NCI-H69 (cell line): ENCODE measurements at regions not wholly inside any gene's neighbourhood (a gene's known extent, or its start where the extent isn't known, plus 50 kb on each side); places are given as distances from the start of the nearest gene placed in this dataset.

Experiments used
- DNase-seq: peaks from one replicate; lab custom pipeline; 2025; lab: John Stamatoyannopoulos, UW

DNA sequence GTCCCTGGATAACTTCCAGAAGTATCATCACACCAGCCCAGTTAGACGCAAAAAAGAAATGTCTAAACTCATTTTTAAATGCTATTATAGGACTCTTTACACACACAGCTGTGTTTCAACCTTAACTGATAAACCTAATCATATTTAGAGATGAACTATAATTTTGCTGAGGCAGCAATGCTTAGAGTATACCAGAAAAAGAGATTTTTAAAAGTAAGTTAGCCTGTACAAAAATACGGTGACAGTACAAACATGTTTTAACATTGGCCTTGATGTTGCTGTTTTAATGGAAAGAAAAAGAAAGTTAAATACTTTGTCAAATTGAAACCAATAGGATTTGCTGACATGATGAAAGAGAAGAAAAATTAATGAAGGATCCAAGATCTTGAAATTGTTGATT lies 1341.2 kb upstream of the CDH6 start:
- no peak for DNase-seq

DNA sequence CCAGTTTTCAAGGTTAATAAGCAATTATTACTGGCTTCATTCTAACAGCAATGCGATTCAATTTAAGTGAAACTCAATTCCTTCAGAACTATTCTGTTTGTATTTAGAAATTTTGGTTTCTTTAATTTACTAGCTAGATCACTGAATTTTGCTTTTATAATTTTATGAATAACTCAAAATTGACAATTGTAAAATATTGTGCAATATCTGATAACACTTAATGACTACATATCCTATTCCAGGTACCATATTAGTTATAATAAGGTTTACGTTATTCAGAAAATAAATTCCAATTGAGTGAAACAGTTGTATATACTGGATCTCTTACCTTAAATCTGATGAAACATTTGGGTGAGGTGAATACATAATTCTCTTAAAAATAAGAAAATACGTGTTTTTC lies 1348.3 kb upstream of the CDH6 start:
- DNase-seq: no peak

DNA sequence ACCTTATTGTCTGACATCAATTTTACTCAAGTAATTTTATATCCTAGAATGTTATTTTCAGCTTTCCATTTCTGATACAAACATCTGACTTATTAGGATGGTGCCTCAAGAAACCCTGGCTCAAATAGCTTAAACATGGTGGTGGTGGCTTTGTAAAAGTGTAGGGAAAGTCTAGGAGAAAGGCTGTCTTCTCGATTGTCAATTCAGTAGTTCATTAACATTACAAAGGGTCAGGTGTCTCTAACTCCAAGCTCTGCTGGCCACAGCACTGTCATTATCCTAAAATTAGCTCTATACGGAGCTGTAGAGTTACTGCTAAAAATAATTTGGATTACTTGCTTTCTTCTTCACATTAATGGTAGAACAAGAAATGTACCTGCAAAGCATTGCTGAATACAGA lies 1360.1 kb upstream of the CDH6 start:
- no peak for DNase-seq

DNA sequence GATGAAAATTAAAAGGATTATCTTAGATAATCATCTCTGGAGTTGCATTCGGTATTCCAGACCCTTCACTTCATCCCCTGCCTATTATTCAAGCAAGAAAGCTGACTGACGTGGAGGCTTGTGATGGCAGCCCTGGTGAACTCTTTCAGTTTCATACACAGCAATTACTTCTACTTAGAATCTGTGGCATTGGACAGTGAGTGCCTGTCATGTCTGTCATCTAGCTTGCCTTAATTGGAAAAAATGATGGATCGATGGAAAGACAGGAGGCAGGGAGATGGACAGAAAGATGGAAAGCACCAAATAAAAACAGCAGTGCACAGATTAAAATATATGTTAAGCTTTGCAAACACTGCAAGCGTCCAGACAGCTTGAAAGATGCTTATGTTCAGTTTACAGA lies 1371.0 kb upstream of the CDH6 start:
- DNase-seq: peak; percentile 35

DNA sequence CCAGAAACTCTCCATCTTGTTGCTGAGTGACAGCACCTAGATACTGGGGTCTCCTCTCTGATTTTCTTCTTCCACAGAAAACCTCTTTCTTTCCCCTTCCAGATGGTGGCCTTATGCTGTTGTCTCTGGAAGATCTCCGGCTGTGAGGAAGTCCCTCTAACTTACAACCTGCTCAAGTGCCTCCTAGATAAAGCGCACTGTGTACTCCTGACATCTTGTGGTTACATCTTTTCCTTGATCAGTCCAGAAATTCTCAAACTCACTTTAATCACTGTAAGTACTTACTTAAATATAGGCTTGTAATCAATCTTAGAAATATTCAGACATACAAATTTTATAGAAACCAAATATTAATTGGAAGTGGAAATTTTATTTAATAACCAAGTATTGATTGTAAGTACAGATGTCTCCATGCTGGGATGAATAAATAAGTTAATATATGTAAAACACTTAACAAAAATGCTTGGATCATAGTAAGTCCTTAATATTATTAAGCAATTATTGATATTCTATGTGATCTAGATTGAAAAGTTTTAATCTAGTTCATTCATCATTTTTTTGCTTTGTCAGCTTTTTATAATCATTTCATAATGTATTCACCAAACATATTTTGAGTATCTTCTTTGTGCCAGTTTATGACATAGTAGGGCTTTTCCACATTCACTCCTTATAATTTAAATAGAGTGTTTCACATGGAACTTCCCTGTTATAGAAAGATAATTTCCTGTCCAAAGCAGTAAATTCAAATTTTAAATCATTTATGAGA lies 1381.4 kb upstream of the CDH6 start:
- DNase-seq: peak; percentile 77

DNA sequence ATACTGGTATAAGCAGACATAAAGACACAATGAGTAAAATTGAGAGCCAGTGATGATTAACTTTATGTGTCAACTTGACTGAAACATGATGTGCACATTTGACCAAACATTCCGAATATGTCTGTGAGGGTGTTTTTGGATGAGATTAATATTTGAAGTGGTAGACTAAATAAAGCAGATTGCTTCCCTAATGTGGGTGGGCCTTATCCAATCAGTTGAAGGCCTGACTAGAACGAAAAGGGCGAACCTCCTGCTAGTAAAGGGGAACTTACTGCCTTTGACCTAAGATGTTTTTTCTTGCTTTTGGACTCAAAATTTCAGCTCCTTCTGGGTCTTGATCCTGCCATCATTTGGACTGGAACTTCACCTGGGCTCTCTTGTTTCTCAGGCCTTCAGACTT lies 1387.7 kb upstream of the CDH6 start:
- no peak for DNase-seq

DNA sequence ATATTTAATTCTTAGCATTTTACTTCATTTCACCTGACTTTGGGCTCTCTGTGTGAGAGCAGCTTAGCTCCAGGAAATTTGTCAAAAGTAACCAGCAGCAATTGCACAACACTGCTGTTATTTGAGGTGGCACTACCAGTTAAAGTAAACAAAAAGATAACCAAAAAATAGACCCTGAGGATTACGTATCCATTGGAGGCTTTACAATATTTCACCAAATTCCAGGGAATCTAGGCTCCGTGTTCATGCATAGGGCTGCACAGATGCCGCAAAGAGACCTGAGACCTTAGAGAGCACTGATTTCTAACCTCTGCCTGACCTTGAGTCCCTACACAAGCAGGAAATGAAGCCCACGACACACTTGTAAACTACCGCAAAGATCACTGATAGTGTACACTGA lies 1392.7 kb upstream of the CDH6 start:
- no peak for DNase-seq

DNA sequence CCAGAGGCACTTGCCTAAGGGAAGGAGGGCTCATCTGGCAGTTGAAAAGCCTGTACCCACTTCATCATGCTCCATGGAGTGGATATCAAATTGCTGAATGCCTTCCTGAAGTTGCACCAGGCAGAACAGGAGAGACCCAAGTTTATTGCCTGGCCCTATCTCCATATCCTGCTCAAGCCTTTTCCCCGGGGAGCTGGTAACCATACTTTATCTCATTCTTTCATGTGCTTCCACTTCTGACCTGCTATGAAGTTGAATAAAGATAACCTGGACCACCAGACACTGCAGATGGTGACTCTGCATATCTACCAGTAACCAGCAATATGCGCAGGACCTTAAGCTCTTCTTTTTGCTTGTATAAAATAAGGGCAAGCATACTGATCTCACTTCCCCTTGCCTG lies 1397.5 kb upstream of the CDH6 start:
- DNase-seq: peak; percentile 76

DNA sequence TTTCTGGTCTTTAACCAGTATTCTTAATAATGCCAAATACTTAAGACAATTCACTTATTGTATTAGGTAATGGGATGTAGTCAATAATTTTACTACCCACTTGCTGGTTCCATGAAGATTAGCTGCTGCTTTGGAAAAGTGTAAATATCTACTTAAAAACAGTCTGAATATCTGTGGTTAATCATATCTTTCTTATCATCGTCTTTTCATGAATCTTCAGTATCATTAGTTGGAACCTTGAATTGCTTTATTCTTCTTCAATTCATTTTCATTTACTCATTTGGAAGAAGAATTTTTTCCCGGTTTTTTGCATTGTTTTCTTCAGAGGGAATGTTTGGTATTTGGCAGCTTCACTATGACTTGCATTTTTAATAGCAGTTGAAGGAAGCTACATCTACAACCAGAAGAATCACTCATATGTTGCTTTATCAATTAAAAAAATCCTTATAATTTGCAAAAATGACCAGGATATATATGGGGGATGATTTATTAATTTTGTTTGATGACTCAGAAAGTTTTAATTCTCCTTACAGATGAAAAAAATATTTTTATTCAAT lies 1398.3 kb upstream of the CDH6 start:
- no peak for DNase-seq

DNA sequence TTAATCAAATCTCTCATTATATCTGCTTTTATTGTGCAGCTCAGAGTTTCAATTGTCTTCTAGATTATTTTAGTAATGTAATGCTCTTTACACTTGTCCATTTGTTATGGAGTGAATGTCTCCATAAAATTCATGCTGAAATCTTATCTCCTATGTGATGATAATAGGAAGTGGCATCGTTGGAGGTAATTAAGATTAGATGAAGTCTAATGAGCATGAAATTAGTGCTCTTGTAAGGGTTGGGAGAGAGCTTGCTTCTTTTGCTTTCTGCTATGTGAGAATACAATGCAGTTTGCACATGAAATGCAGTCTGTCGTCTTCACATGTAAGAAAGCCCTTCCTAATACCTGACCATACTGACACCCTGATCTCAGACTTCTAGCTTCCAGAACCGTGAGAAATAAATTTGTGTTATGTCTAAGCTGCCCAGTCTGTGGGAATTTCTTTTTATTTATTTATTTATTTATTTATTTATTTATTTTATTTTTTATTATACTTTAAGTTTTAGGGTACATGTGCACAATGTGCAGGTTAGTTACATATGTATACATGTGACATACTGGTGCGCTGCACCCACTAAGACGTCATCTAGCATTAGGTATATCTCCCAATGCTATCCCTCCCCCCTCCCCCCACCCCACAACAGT lies 1399.2 kb upstream of the CDH6 start:
- DNase-seq: peak; percentile 25

DNA sequence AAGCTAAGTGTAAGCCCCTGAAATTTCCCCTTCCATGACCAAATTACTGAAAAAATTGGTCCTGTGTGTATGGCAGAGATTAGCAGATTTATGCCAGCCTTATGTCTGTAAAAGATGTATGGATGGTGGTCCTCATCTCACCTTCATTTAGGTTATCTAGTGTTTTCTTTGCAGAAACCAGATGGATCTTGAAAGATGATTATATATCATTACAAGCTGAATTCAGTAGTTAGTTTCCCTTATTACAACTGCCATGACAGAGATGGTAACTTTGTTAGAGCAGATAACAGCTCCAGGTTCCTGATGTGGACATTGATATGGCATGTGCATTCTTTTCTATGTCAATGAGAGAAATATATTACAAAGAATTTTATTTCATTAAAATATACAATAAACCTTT lies 1403.2 kb upstream of the CDH6 start:
- no peak for DNase-seq

DNA sequence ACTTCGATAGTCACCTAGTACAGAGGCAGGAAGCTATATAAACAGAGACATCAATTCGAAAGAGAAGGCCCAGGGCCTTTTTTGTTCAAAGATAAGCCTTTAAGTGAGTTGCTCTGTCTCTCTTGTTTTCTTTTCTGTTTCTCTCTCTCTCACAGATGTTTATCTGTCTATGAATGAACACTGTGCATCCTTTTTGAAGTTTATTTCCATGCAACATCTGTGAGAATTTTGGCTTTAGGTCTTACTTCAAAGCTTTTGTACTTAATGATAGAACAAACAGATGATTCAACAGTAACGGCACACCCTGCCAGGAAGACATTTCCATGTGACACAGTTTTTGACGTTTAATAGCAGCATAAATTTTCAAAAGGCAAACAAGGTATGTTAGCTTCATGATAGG lies 1413.1 kb upstream of the CDH6 start:
- peak; percentile 65 for DNase-seq

DNA sequence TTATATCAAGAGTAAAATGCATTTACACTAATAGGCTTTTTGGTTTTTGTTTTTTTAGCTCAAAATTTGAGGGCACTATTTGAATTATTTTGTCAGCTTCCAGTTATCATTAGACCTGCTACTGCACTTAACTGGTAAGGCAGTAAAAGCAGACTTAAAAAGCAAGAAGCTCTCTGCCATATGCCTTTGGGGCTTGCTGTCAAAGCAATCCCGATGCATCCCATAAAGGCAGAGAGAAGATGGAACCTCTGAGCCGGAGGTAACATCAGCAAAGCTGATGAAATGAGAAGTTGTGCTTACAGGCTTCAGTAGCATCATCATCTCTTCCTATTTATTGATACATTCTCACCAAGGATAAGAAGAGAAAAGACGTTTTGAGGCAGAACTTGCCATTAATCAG lies 1414.3 kb upstream of the CDH6 start:
- no peak for DNase-seq

DNA sequence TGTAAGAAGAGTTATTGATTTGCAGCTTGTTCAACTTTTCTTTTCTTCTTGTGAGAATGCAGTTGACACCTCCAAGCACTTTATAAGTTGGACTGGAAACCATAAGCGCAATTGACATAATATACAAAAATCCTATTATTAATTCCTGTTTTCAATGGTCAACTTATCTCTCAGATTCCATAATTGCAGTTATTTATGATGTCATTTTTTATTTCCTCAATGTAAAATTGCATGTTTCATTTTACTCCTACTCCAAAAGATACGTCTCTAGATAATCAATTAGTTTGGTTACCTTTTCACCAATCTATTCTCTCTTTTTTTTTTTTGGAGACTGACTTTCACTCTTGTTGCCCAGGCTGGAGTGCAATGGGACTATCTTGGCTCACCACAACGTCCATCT lies 1416.1 kb upstream of the CDH6 start:
- DNase-seq: no peak

DNA sequence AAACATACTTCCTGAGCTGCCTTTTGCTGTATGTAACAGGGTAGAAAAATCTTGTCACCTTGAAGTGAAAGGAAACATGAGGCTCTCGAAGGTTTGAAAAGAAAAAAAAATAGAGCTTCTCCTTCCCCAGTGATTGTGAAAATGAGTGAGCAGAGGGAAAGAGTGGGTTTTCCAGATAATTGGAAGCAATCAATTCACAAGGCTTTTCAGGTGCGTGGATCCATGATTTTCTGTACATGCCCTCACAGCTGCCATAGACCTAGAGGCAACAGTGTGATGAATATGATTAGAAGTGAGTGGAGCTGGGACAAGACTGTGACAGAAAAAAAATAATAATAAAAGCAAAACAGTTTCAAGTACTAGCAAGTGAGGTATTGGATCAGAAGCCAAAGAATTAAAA lies 1422.5 kb upstream of the CDH6 start:
- peak; percentile 12 for DNase-seq

DNA sequence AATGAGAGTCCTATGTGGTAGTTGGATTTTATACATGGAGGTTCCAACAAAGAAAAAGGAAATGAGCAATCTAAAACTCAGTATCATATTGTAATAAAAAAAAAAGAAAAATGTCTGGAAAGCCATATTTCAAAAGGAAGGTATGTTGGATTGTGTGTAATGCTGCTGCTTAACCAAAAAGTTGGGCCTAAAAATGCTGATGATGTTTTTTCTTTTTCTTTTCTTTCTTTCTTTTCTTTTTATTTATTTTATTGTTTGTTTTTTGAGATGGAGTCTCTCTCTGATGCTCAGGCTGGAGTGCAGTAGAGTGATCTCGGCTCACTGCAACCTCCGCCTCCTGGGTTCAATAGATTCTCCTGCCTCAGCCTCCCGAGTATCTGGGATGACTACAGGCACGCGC lies 1424.0 kb upstream of the CDH6 start:
- no peak for DNase-seq

DNA sequence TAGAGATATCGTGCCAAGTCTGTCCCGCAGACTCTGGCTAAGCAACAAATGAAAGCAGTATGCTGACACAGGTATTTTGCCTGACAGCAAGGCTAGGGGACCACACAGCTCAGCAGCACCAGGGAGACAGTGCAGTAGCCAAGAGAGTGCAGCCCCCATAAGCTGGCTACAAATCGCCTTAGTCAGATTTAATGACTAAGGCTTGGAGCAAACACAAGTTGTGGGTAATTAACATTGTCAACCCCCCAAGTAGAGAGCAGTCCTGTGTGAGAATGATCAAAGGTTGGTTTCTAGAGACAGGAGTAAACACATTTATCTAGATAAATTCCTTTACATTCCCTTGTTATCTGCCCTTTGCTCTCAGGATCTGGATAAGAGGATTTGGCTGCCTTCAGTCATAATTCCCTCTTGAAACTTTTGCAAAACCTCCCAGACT lies 1434.5 kb upstream of the CDH6 start:
- peak; percentile 27 for DNase-seq

DNA sequence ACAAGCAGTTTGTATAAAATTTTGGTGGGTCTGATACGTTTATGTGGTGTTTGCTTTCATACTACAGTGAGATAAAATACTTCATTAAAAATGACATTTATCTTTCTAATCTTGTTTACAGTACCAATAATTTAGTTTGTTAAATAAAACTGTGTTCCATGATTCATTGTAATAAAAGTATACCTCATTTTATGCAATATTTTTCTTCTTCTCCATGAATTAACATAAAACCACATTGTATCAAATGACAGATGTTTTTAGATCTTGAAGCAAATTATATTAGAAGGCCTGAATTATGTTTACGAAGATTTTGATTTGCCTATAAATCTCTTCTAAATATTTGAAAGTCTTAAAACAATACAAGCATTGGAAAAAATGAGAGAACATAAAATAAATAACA lies 1443.0 kb upstream of the CDH6 start:
- no peak for DNase-seq

DNA sequence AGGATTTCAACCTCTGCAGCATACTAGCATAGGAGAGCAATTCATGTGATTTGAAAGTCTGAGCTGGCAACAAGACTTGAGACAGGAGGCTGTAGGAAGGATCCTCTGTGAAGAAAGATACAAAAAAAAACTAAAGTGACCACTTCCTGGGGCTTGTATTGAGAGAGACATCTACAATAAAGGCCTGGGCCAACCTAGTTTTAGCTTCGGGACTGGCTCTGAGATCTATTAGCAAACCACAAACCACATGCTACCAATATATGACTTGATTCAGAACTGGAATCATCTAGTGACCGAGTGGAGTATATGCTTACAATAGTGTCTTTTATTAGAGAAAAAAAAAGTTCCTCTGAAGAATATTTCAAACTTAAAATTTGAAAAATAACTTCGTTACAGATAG lies 1448.9 kb upstream of the CDH6 start:
- DNase-seq: no peak

DNA sequence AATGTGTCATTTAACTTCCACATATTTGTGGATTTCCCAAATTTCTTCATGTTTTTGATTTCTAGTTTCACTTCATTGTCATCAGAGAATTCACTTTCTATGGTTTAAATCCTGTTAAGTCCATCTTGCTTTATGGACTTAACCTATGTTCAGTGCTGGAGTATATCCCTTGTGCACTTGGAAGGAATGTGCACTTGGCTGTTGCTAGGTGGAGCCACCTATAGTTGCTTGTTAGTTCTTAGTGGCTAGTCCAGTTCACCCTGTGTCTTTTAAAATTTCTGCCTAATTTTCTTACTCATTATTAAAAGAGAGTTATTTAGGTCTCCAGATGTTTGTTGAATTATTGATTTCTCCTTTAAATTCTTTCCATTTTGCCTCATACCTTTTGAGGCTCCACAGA lies 1472.5 kb upstream of the CDH6 start:
- DNase-seq: peak; percentile 25

DNA sequence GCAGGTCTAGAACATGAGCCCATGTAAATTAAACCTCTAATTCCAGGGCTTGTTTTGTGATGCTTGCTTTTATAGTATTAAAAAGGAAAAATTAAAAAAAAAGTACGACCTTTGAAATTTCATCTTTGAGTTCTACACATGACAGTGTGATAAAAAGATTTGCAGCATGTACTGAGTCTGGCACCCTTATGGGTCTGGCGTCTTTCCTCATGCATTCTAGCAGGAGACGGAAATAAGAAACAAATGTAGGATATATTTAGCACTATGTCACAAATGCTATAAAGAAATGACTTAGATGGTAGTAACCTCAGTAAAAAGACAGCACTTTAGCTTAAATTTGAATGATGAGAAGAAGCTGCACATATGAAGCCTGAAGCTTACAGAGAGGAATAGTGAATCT lies 1474.3 kb upstream of the CDH6 start:
- DNase-seq: no peak

DNA sequence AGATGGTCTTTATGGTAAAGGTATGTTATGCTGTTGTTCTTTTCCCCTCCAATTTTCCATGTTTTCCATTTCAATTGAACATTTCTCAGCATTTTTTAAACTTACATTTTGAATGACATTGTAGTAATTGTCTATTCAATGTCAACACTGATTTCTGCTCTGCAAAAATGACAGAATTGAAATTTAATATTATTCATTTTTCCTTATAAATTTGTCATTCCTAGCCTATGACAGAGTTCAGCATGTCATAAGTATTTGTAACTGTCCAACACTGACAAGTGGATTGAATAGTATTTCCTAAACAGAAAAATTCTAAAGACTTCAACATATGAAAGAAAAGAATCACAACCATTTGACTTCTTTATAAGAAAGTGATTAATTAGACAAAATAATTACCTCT lies 1478.3 kb upstream of the CDH6 start:
- DNase-seq: no peak

DNA sequence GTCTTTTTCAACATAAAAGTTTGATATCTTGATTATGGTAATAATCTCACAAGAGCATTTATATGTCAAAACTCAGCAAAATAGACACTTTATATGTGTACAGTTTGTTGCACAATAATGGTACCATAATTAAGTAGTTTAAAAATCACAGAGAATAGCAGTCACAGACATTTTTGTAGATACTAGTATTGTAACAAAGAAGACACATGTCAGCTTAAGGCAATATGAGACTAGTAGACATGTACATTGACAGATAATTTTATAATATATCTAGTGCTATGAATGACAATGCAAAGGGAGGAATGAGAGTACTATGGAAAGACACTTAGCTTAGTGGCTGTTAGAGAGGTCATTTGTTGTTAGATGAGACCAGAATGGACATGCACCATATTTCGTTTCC lies 1490.6 kb upstream of the CDH6 start:
- DNase-seq: no peak

DNA sequence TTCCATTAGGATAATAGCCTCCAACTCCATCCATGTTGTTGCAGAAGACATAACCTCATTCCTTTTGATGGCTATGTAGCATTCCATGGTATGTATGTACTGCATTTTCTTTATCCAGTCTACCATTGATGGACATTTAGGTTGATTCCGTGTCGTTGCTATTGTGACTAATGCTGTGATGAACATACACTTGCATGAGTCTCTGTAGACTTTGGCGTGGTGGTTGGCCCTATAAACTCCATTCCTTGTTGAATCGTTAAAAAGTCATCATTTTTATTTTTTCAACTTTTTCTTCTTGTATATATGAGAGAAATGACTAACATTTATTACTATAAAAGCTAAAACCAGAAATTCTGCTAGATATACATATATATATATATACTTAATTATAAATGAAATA lies 1491.9 kb upstream of the CDH6 start:
- no peak for DNase-seq
